ENCODE measurements at regions not wholly inside any gene's neighbourhood (a gene's known extent, or its start where the extent isn't known, plus 50 kb on each side); places are given as distances from the start of the nearest gene placed in this dataset.

GRCh38 chr6:21297665-21298064 is 295.9 kb upstream of the SOX4 start (continued):
- TF ChIP-seq REST (IDR thresholded peaks at IDR 0.05; ENCODE audit: low read depth), result no peak
- TF ChIP-seq SIN3A (IDR thresholded peaks at IDR 0.05; ENCODE audit: low read depth), result no peak
- TF ChIP-seq EZH2 (IDR thresholded peaks at IDR 0.05), result no peak
- no peak for TF ChIP-seq ATF3 (IDR thresholded peaks at IDR 0.05)
- TF ChIP-seq JUND (IDR thresholded peaks at IDR 0.05), result no peak
- no peak for TF ChIP-seq SP1 (IDR thresholded peaks at IDR 0.05; ENCODE audit: low read depth)

DNA sequence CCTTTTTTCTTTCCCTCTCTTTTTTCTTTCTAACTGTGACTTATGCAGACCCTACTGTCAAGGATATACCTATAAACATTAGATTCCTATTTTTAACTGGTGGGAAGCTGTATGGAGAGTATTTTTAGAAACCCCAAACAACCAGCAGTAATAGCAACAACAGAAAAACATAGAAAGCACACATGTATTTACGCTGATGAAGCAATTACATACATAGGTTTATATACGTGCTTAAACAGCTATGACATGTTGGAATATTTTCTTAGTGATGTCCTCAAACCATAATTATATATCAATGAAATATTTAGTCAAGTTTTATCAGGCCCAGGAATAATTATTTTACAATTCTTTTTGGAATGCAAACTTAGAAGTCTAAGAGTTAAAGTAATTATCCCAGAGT is 294.3 kb upstream of the SOX4 start:
- intact Hi-C loops (cut with micrococcal nuclease), result no loop called here
- Histone ChIP-seq H3K9ac (ENCODE audit: low read length) (no peak overlapping the region), H4K20me1 (ENCODE audit: insufficient read depth) (no peaks in the 10 kb centered on the region), H3K27ac (ENCODE audit: low read depth, low read length) (no peak overlapping the region), H3K36me3 (ENCODE audit: control insufficient read depth in 1 of 2, insufficient read depth in 2 of 2, low read length in 2 of 2) (no peaks in the 10 kb centered on the region), H3K4me3 (replicated peaks in 1 of 2; ENCODE audit: low read depth in 1 of 2, low read length in 2 of 2) (no peak overlapping the region), H3K9me3 (ENCODE audit: control insufficient read depth in 1 of 2, insufficient read depth in 1 of 2, low read depth in 1 of 2, low read length in 2 of 2) (peaks cover 0 to 3% of the 10 kb centered on the region in 2 experiments; a peak in 1 of 4 replicates), H3K9me2 (ENCODE audit: insufficient read depth) (no peaks in the 10 kb centered on the region), H3K4me2 (ENCODE audit: low read length) (no peak overlapping the region), H2AFZ (ENCODE audit: low read depth, low read length, poor library complexity, severe bottlenecking) (no peak overlapping the region), H3K27me3 (ENCODE audit: insufficient read depth, low read length) (no peaks in the 10 kb centered on the region), H3K4me1 (ENCODE audit: control insufficient read depth in 1 of 2, insufficient read depth in 2 of 2, low read length in 2 of 2) (no peaks in the 10 kb centered on the region), H3K79me2 (ENCODE audit: insufficient read depth, low read length) (no peaks in the 10 kb centered on the region)
- no peak for TF ChIP-seq TCF7L2 (IDR thresholded peaks at IDR 0.05; ENCODE audit: borderline replicate concordance, extremely low read depth, insufficient read depth, insufficient read length)
- BruUV-seq (replicated peaks), result no TSS peak
- RAD21 ChIA-PET (ENCODE audit: low non-redundant PET in 1 of 2, low total read pairs in 2 of 2, uncharacterized antibody in 2 of 2, unreplicated experiment in 2 of 2), result no interaction called here
- ATAC-seq (no peak), DNase-seq (ENCODE audit: low read depth, low spot score) (no peak)
- CTCF ChIA-PET, result no interaction called here
- POLR2A ChIA-PET, result no interaction called here

Measured in HCT116 (cell line).